ENCODE measurements at regions not wholly inside any gene's neighbourhood (a gene's known extent, or its start where the extent isn't known, plus 50 kb on each side); places are given as distances from the start of the nearest gene placed in this dataset.

DNA sequence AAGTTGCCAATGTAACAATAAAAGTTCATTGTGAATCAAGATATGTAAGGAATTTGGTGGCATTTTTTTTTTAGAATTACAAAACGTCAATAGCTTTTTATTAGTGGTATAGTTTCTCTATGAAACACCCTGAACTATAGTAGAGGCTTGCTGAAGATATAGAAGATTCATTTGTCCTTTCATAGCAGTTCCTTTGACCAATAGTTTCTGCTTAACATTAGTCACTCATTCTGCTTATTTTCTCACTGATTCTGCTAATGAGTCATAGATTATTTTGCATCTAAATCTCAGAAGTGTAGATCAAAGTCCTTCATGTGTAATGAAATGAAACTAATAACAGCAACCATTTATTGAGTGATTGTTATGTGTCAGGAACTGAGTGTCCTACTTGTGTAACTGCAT lies 205.0 kb upstream of the TET2 start:
- Histone ChIP-seq H3K4me1 (no peaks in the 10 kb centered on the region), H3K9me3 (no peaks in the 10 kb centered on the region), H3K36me3 (replicated peaks in 1 of 2; ENCODE audit: insufficient read depth in 1 of 2, low read depth in 2 of 2) (no peaks in the 10 kb centered on the region), H3K27me3 (no peaks in the 10 kb centered on the region), H3K27ac (no peak overlapping the region), H3K4me3 (no peak overlapping the region)
- intact Hi-C loops (cut with DNase I) = no loop called here
- TF ChIP-seq, protein P1, sequence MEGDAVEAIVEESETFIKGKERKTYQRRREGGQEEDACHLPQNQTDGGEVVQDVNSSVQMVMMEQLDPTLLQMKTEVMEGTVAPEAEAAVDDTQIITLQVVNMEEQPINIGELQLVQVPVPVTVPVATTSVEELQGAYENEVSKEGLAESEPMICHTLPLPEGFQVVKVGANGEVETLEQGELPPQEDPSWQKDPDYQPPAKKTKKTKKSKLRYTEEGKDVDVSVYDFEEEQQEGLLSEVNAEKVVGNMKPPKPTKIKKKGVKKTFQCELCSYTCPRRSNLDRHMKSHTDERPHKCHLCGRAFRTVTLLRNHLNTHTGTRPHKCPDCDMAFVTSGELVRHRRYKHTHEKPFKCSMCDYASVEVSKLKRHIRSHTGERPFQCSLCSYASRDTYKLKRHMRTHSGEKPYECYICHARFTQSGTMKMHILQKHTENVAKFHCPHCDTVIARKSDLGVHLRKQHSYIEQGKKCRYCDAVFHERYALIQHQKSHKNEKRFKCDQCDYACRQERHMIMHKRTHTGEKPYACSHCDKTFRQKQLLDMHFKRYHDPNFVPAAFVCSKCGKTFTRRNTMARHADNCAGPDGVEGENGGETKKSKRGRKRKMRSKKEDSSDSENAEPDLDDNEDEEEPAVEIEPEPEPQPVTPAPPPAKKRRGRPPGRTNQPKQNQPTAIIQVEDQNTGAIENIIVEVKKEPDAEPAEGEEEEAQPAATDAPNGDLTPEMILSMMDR (IDR thresholded peaks at IDR 0.05) = no peak
- TF ChIP-seq POLR2A (IDR thresholded peaks at IDR 0.05) = no peak
- WGBS, 2 donors = 6 to 17% methylated on average over 1 of the region's 1 CpG
- ATAC-seq (no peak), DNase-seq (no peak)

DNA sequence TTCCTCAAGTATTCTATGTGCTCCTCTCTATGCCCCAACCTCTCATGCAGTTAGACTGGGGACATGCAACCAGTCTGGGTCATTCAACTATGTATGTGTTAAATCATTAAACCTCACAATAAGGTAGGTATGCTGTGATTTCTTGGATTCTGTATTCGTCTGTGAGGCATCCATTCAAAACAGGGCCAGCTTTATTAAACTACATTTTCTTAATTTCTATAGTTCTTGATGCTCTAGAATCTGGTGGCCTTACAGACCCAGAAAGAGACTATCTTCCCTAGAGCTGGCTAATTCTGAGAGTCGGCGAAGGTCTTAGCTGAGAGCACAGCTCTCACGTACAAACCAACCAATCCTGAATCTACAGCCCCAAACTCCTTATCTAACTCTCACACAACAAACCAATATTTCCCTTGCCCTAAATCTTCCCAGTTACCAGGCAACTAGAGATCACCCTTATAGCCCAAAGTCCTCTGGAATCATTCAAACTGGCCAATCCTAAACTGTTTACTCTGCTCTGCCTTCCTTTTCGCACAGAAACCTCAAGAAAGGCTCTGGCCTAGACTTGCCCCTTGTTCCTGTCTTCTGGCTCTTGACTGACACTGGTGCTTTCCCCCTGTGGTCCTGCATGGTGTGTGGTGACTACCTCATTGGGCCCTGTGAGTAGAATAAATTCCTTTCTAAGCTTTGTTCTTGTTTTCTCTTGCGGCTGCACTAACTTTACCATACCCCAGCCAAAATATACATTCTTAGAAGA lies 203.5 kb upstream of the TET2 start:
- H3K36me3 ChIP-seq (replicated peaks in 1 of 2; ENCODE audit: insufficient read depth in 1 of 2, low read depth in 2 of 2) = no peaks in the 10 kb centered on the region
- intact Hi-C loops (cut with DNase I) = no loop called here
- no peaks in the 10 kb centered on the region for H3K9me3 ChIP-seq
- 67% methylated on average over 6 of the region's 6 CpGs for WGBS, 2 donors
- DNase-seq = no peak
- H3K27ac ChIP-seq = no peak overlapping the region
- no peaks in the 10 kb centered on the region for H3K27me3 ChIP-seq
- H3K4me1 ChIP-seq = no peaks in the 10 kb centered on the region
- TF ChIP-seq, protein P1 (IDR thresholded peaks at IDR 0.05) = no peak
- no peak for TF ChIP-seq POLR2A (IDR thresholded peaks at IDR 0.05)
- ATAC-seq = no peak
- no peak overlapping the region for H3K4me3 ChIP-seq

DNA sequence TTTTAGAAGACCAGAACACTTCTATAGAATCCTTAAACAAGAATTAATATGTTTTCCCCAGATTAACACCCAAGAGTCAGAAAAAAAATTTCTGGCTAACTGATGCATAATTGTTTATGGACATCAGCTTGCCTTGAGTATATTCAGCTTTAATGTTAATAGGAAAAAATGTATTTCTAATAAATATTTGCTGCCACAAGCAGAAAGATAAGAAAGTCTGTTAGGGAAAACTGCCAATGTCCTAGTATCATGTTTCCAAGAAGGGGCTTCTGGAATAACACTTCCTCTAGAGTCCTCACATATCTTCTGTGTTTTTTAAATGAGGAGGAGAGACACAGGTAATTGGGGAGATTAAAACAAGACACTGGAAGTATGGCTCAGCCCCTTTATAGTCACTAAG lies 202.1 kb upstream of the TET2 start:
- ATAC-seq = no peak
- intact Hi-C loops (cut with DNase I) = no loop called here

DNA sequence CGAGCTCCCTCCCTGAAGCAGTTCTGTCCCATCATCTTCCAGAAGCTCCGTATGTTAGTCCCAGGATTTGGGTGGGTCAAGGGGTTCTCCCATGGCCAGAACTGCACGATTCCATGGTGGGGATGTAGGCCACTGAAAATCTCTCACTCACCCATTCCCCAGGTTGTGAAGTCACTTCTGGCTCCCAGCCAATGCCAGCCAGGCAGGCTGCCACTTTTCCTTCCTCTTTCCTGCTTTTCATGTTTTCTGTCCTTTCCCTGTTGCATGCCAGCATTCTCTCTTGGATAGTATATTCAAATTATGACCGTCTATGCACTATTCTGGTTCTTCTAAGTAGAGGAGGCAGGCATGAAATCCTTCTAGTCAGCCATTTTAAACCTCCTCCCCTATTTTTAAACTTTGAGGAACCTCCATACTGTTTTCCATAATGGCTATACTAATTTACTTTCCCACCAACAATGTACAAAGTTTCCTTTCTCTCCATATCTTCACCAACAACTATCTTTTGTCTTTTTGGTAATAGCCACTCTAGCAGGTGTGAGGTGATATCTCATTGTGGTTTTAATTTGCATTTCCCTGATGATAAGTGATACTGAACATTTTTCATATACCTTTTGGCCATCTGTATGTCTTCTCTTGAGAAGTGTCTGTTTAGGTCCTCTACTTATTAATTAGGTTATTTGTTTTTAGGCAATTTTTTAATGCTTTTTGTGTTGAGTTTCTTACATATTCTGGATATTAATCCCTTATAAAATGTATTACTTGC lies 182.1 kb upstream of the TET2 start:
- Histone ChIP-seq H3K27ac (no peak overlapping the region), H3K4me1 (no peaks in the 10 kb centered on the region), H3K4me3 (no peak overlapping the region), H3K36me3 (replicated peaks in 1 of 2; ENCODE audit: insufficient read depth in 1 of 2, low read depth in 2 of 2) (no peaks in the 10 kb centered on the region), H3K9me3 (peaks cover 0 to 5% (median 0%) of the 10 kb centered on the region in 3 donors), H3K27me3 (no peaks in the 10 kb centered on the region)
- no peak for ATAC-seq
- intact Hi-C loops (cut with DNase I) = no loop called here
- no peak for TF ChIP-seq POLR2A (IDR thresholded peaks at IDR 0.05)
- TF ChIP-seq, protein P1 (IDR thresholded peaks at IDR 0.05) = no peak
- WGBS, 2 donors = 67 to 68% methylated on average over 4 of the region's 4 CpGs
- DNase-seq = no peak

More for the DNA sequence above, 202.1 kb upstream of the TET2 start:
- no peaks in the 10 kb centered on the region for H3K9me3 ChIP-seq
- no peak overlapping the region for H3K27ac ChIP-seq
- H3K36me3 ChIP-seq (replicated peaks in 1 of 2; ENCODE audit: insufficient read depth in 1 of 2, low read depth in 2 of 2) = no peaks in the 10 kb centered on the region
- DNase-seq = no peak
- H3K4me1 ChIP-seq = no peaks in the 10 kb centered on the region
- H3K27me3 ChIP-seq = no peaks in the 10 kb centered on the region
- no peak overlapping the region for H3K4me3 ChIP-seq
- no peak for TF ChIP-seq POLR2A (IDR thresholded peaks at IDR 0.05)
- TF ChIP-seq, protein P1 (IDR thresholded peaks at IDR 0.05) = no peak
